Osteocyte (in vitro differentiated cells): ENCODE measurements at regions not wholly inside any gene's neighbourhood (a gene's known extent, or its start where the extent isn't known, plus 50 kb on each side); places are given as distances from the start of the nearest gene placed in this dataset.

Experiments
- DNase-seq: peaks from one replicate; pipeline ENCODE4 v3.0.0; 2021; ENCODE audit warnings: mixed read lengths; ENCODE audit not compliant: unreplicated experiment; ENCODE audit errors: extremely low spot score
- H3K27ac Mint-ChIP-seq: one replicate; pipeline ENCODE4 v1.8.0; 2021; ENCODE audit warnings: mild to moderate bottlenecking, mixed read lengths; ENCODE audit not compliant: unreplicated experiment
- H3K27me3 Mint-ChIP-seq: one replicate; pipeline ENCODE4 v1.8.0; 2021; ENCODE audit warnings: mixed read lengths; ENCODE audit not compliant: unreplicated experiment
- H3K36me3 Mint-ChIP-seq: one replicate; pipeline ENCODE4 v1.8.0; 2021; ENCODE audit warnings: mixed read lengths; ENCODE audit not compliant: unreplicated experiment
- H3K4me1 Mint-ChIP-seq: one replicate; pipeline ENCODE4 v1.8.0; 2021; ENCODE audit warnings: mixed read lengths; ENCODE audit not compliant: unreplicated experiment
- H3K4me3 Mint-ChIP-seq: one replicate; pipeline ENCODE4 v1.8.0; 2021; ENCODE audit warnings: mild to moderate bottlenecking, moderate library complexity, mixed read lengths; ENCODE audit not compliant: unreplicated experiment
- H3K9me3 Mint-ChIP-seq: one replicate; pipeline ENCODE4 v1.8.0; 2021; ENCODE audit warnings: mixed read lengths; ENCODE audit not compliant: unreplicated experiment
- TF ChIP-seq, protein P1 (sequence below): fragments of 200-600 bp; sonication (generic); IDR thresholded peaks from 2 replicates; pipeline ENCODE4 v1.5.0; 2021; ENCODE audit warnings: antibody characterized with exemption, mild to moderate bottlenecking, moderate library complexity

- Mint-ChIP-seq H3K9me3 (peaks cover 19% of the 10 kb centered on the region), H3K27ac (no peak overlapping the region), H3K4me1 (no peaks in the 10 kb centered on the region), H3K27me3 (no peaks in the 10 kb centered on the region), H3K4me3 (no peak overlapping the region), H3K36me3 (no peaks in the 10 kb centered on the region)
- DNase-seq, result no peak
- TF ChIP-seq, protein P1, sequence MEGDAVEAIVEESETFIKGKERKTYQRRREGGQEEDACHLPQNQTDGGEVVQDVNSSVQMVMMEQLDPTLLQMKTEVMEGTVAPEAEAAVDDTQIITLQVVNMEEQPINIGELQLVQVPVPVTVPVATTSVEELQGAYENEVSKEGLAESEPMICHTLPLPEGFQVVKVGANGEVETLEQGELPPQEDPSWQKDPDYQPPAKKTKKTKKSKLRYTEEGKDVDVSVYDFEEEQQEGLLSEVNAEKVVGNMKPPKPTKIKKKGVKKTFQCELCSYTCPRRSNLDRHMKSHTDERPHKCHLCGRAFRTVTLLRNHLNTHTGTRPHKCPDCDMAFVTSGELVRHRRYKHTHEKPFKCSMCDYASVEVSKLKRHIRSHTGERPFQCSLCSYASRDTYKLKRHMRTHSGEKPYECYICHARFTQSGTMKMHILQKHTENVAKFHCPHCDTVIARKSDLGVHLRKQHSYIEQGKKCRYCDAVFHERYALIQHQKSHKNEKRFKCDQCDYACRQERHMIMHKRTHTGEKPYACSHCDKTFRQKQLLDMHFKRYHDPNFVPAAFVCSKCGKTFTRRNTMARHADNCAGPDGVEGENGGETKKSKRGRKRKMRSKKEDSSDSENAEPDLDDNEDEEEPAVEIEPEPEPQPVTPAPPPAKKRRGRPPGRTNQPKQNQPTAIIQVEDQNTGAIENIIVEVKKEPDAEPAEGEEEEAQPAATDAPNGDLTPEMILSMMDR, result no peak
These were observed 2375.8 kb downstream of the MAT2B start for GRCh38 chr5:165881259-165881658.

DNA sequence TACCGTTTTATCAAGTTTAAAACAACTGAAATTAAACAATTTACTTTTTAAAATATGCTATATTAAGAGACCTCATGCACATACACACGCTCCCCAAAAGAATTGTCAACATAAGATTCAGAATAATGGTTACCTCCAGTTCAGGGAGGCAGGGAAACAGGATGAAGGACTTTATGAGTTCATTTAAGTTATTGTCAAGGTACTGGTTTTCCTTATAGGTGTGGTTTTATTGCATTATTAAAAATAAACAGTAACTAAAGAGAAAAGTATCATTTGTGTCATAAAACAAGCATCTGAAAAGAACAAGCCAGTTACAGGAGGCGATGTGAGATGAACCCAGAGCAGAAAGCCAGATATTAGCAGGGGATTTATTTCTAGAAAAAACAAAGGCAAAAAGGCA lies 2376.7 kb downstream of the MAT2B start:
- Mint-ChIP-seq H3K36me3 (no peaks in the 10 kb centered on the region), H3K27me3 (no peaks in the 10 kb centered on the region), H3K27ac (no peak overlapping the region), H3K4me3 (no peak overlapping the region), H3K9me3 (peaks cover 15% of the 10 kb centered on the region), H3K4me1 (no peaks in the 10 kb centered on the region)
- TF ChIP-seq, protein P1, result no peak
- DNase-seq, result no peak

DNA sequence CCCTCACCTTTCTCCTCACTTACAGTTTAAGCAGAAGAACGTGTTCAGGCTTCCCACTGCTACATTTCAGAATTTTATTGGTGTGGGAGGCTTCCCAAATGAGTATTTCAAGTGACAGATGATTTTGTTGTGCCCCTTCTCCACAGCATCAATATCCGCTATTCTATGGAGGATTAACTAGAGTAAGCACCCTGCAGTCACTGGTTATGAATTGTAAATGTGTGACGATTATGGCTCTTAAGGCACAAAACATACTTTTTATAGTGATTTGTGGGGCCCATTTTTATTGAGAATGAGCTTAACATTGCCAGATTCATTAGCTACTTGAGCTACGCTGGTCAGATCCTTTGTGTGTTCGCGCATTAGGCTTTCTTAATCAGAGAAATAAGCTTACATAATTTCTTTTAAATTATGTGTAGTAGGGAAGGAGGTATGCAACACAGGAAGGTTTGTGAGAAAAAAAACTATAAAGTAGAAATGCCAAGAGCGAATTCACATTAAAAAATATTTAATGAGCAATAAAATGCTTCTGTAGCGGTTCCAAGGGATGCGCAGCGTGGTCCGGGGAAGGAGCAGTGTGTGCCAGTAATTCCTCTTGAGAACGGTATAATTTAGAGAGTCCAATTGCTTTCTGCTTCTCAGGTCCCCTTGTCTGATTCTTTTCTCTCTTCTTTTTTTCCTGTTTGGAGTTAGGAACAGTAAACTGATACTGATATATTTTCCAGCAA lies 2380.4 kb downstream of the MAT2B start:
- TF ChIP-seq, protein P1, result no peak
- Mint-ChIP-seq H3K27ac (no peak overlapping the region), H3K27me3 (no peaks in the 10 kb centered on the region), H3K4me3 (no peak overlapping the region), H3K36me3 (no peaks in the 10 kb centered on the region), H3K4me1 (no peaks in the 10 kb centered on the region), H3K9me3 (peaks cover 9% of the 10 kb centered on the region)
- DNase-seq, result no peak

DNA sequence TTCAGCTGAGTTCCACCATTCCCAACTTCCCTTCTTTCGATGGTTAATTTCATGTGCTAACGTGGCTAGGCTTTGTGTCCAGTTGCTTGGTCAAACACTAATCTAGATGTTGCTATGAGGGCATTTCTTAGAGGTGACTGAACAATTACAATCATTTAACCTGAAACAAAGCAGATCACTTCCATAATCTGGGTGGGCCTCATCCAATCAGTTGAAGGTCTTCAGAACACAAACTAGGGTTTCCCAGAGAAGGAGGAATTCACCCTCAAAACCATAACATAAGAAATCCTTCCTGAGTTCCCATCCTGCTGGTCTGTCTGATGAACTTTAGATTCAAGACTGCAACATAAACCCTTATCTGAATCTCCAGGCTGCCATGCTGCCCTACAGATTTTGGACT lies 2381.7 kb downstream of the MAT2B start:
- TF ChIP-seq, protein P1, result no peak
- Mint-ChIP-seq H3K27me3 (no peaks in the 10 kb centered on the region), H3K36me3 (no peaks in the 10 kb centered on the region), H3K4me1 (no peaks in the 10 kb centered on the region), H3K4me3 (no peak overlapping the region), H3K27ac (no peak overlapping the region), H3K9me3 (peaks cover 9% of the 10 kb centered on the region)
- no peak for DNase-seq

DNA sequence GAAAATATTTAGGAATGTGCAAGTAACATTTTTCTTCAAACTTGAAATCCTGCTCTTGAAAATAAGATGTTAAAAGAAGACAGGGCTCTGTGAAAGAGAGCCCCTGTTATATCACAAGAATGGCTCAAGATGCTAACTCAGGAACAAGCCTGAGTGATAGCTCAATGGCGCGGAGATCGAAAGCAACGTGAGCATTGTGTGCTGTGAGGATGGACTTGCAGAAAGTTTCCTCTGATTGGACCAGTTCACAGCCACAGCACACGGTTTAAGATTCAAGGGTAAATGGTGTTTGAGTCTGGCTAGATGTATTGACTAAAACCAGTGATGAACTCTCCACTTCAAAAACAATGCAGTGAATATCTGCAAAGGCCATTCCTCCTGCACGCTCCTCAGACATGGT lies 2387.0 kb downstream of the MAT2B start:
- no peak for DNase-seq
- Mint-ChIP-seq H3K4me1 (no peaks in the 10 kb centered on the region), H3K4me3 (no peak overlapping the region), H3K36me3 (no peaks in the 10 kb centered on the region), H3K27me3 (no peaks in the 10 kb centered on the region), H3K9me3 (peaks cover 10% of the 10 kb centered on the region), H3K27ac (no peak overlapping the region)
- TF ChIP-seq, protein P1, result no peak
